GM12878 (cell line): ENCODE measurements at regions not wholly inside any gene's neighbourhood (a gene's known extent, or its start where the extent isn't known, plus 50 kb on each side); places are given as distances from the start of the nearest gene placed in this dataset.

Experiments
- ATAC-seq: fragments of 200-7000 bp; cut with Tn5 transposase; 3 replicates; pipeline ENCODE4 v1.9.1; 2020; ENCODE audit warnings: mild to moderate bottlenecking, moderate library complexity
- BruUV-seq: library from RNA; stranded (reverse); fragments of 400-500 nt; replicated peaks from 2 replicates; lab custom pipeline; 2021; lab: Mats Ljungman, UMichigan
- CTCF ChIA-PET: fragments of 300-600 bp; sonication (Branson Sonifier 250); formaldehyde crosslinking; extraction: SDS; loops from one replicate; lab custom pipeline; 2021; ENCODE audit warnings: inconsistent platforms; lab: Yijun Ruan, JAX
- POLR2A ChIA-PET: fragments of 350-600 bp; formaldehyde crosslinking; extraction: SDS; loops from one replicate; lab custom pipeline; 2021; ENCODE audit warnings: inconsistent platforms; lab: Charles Lee
- RAD21 ChIA-PET: fragments of 300-600 bp; sonication (Branson Sonifier 250); formaldehyde crosslinking; loops from one replicate; lab custom pipeline; 2023; ENCODE audit warnings: antibody characterized with exemption; ENCODE audit not compliant: unreplicated experiment; lab: Charles Lee
- SMC1A ChIA-PET: fragments of 300-600 bp; sonication (Branson Sonifier 250); formaldehyde crosslinking; loops from one replicate; lab custom pipeline; 2023; ENCODE audit not compliant: unreplicated experiment, uncharacterized antibody; lab: Charles Lee
- DNase-seq: peaks from one replicate; pipeline ENCODE4 v3.0.0-alpha.2; 2011; ENCODE audit warnings: low read depth, low spot score
- FAIRE-seq: peaks from 3 replicates; lab custom pipeline; 2011; peaks lifted over from hg19 to GRCh38; lab: Jason Lieb, UNC
- H2AFZ ChIP-seq: 2 replicates; pipeline ENCODE4 v1.6.0; 2011; ENCODE audit warnings: low read depth, low read length, control low read depth; ENCODE audit not compliant: control insufficient read depth
- H3K27ac ChIP-seq: 2 replicates; pipeline ENCODE4 v1.5.1; 2011; ENCODE audit warnings: control low read depth; ENCODE audit not compliant: control insufficient read depth, insufficient read depth
- H3K27me3 ChIP-seq, 2 experiments: replicated peaks in 1 of 2; 2 replicates each; pipeline versions ENCODE4 v1.6.0 to v1.6.1; 2011; ENCODE audit warnings: low read length in 1 of 2; ENCODE audit not compliant: control insufficient read depth in 2 of 2, insufficient read depth in 2 of 2
- H3K36me3 ChIP-seq, 2 experiments: 2 replicates each; pipeline ENCODE4 v1.5.1; 2011; ENCODE audit warnings: low read length in 1 of 2; ENCODE audit not compliant: control insufficient read depth in 2 of 2, insufficient read depth in 2 of 2
- H3K4me1 ChIP-seq: 2 replicates; pipeline ENCODE4 v1.6.1; 2011; ENCODE audit warnings: mild to moderate bottlenecking, low read length, moderate library complexity, mixed read lengths; ENCODE audit not compliant: control insufficient read depth, insufficient read depth
- H3K4me2 ChIP-seq: 2 replicates; pipeline ENCODE4 v1.6.0; 2011; ENCODE audit warnings: control low read depth; ENCODE audit not compliant: control insufficient read depth, insufficient read depth
- H3K4me3 ChIP-seq: fragments of 200-600 bp; sonication (generic); 2 replicates; pipeline ENCODE4 v1.5.1; 2016
- H3K79me2 ChIP-seq: 2 replicates; pipeline ENCODE4 v1.6.0; 2011; ENCODE audit warnings: low read length; ENCODE audit not compliant: control insufficient read depth, insufficient read depth
- H3K9ac ChIP-seq: 2 replicates; pipeline ENCODE4 v1.8.0; 2011; ENCODE audit warnings: low read length, control low read depth, mixed read lengths; ENCODE audit not compliant: control insufficient read depth, insufficient read depth
- H3K9me3 ChIP-seq: replicated peaks from 3 replicates; pipeline ENCODE4 v1.5.1; 2011; ENCODE audit warnings: mild to moderate bottlenecking, low read length; ENCODE audit not compliant: control insufficient read depth, insufficient read depth
- H4K20me1 ChIP-seq: 2 replicates; pipeline ENCODE4 v1.6.0; 2011; ENCODE audit not compliant: control insufficient read depth, insufficient read depth
- CHD2 ChIP-seq: IDR thresholded peaks from 2 replicates; pipeline ENCODE4 v1.6.1; 2011; ENCODE audit warnings: low read depth, low read length, improper control_type of control experiment, borderline replicate concordance
- EP300 ChIP-seq, 2 experiments: fragments of 150-350 bp in 1 of 2; IDR thresholded peaks; 2 replicates each; pipeline ENCODE4 v1.6.1; 2011 to 2012; ENCODE audit warnings: low read depth in 2 of 2, low read length in 2 of 2, borderline replicate concordance in 1 of 2, improper control_type of control experiment in 1 of 2, inconsistent platforms in 1 of 2; ENCODE audit not compliant: control insufficient read depth in 1 of 2
- FOXM1 ChIP-seq: IDR thresholded peaks from 2 replicates; pipeline ENCODE4 v1.6.1; 2012; ENCODE audit warnings: low read depth, mild to moderate bottlenecking, inconsistent platforms, low read length, moderate library complexity
- HCFC1 ChIP-seq: fragments of 150-350 bp; IDR thresholded peaks from 2 replicates; pipeline ENCODE4 v1.6.1; 2014; ENCODE audit warnings: low read length
- IRF4 ChIP-seq: IDR thresholded peaks from 2 replicates; pipeline ENCODE4 v1.6.1; 2011; ENCODE audit warnings: low read depth, low read length
- ZNF592 ChIP-seq: fragments of 450-650 bp; IDR thresholded peaks from 2 replicates; pipeline ENCODE4 v1.6.1; 2017; ENCODE audit warnings: mild to moderate bottlenecking, moderate library complexity
- WGBS: methylation state at CpG from one replicate; pipeline ENCODE4 v1.1.6; 2016; ENCODE audit warnings: low lambda C conversion rate; ENCODE audit not compliant: insufficient replicate concordance, insufficient coverage; ENCODE audit errors: missing lambda C conversion rate; 5-methylcytosine and 5-hydroxymethylcytosine counted together
- in situ Hi-C: fragments of 300-500 bp; cut with MboI; formaldehyde crosslinking; loops from 9 replicates; pipeline ENCODE4 v1.14.3; 2018; ENCODE audit warnings: mixed read lengths
- intact Hi-C: fragments of 100-400 bp; cut with micrococcal nuclease; formaldehyde crosslinking; loops from one replicate; pipeline ENCODE4 v1.14.2; 2022; ENCODE audit not compliant: unreplicated experiment

GRCh38 chr5:6212244-6212643 is 166.1 kb downstream of the MED10 start (continued):
- TF ChIP-seq ZNF592 (no peak), IRF4 (no peak), HCFC1 (no peak)

- intact Hi-C loops: no loop called here
- TF ChIP-seq FOXM1: no peak
- TF ChIP-seq CHD2: no peak
- no peak for TF ChIP-seq EP300 (IDR thresholded peaks at IDR 0.05; ENCODE audit: borderline replicate concordance in 1 of 2, control insufficient read depth in 1 of 2, low read depth in 2 of 2, low read length in 2 of 2)
- in situ Hi-C loops: no loop called here
- H2AFZ ChIP-seq: no peak overlapping the region
- ChIA-PET POLR2A (interaction anchor here (0.6 to 0.7 kb wide), 2 partner anchors 123 to 531 kb away, joined by 3 read pairs; no protein-coding TSS in a partner anchor), CTCF (interaction anchor here (0.6 to 1.7 kb wide), 4 partner anchors 16 to 144 kb away, joined by 3 to 5 read pairs (median 4); no protein-coding TSS in a partner anchor), SMC1A (interaction anchor here (0.9 to 1.7 kb wide), 10 partner anchors 10 to 102 kb away, joined by 3 to 6 read pairs (median 4); no protein-coding TSS in a partner anchor), RAD21 (interaction anchor here (1.2 kb wide), 1 partner anchor 16 kb away, joined by 4 read pairs; no protein-coding TSS in a partner anchor)
- DNase-seq (no peak), ATAC-seq (no peak), FAIRE-seq (no peak)
- WGBS: 0% methylated on average over 1 of the region's 1 CpG
- no TSS peak for BruUV-seq
- no peak overlapping the region for H3K27ac ChIP-seq
- H3K4me3 ChIP-seq: no peak overlapping the region
- H3K9me3 ChIP-seq: no peaks in the 10 kb centered on the region; the same call in 2 of the 3 replicates
- no peaks in the 10 kb centered on the region for H4K20me1 ChIP-seq
- H3K27me3 ChIP-seq: no peaks in the 10 kb centered on the region
- H3K79me2 ChIP-seq: no peaks in the 10 kb centered on the region
- no peak overlapping the region for H3K4me2 ChIP-seq
- peaks cover 4% of the 10 kb centered on the region; the same call in 1 of the 2 replicates for H3K4me1 ChIP-seq
- no peak overlapping the region for H3K9ac ChIP-seq
- H3K36me3 ChIP-seq: no peaks in the 10 kb centered on the region
Observed at GRCh38 chr5:6206501-6206900, 171.8 kb downstream of the MED10 start.
